Uterus (tissue), 2 donors: ENCODE measurements at regions not wholly inside any gene's neighbourhood (a gene's known extent, or its start where the extent isn't known, plus 50 kb on each side); places are given as distances from the start of the nearest gene placed in this dataset.

Experiments
- CTCF ChIP-seq, 4 experiments: fragments of 200-600 bp in 2 of 4; fragments of 450-650 bp in 2 of 4; sonication (generic) in 2 of 4; IDR thresholded peaks; one replicate each; pipeline ENCODE4 v1.5.1; 2016 to 2019; ENCODE audit warnings: antibody characterized with exemption in 4 of 4, mild to moderate bottlenecking in 2 of 4, moderate library complexity in 1 of 4
- POLR2A ChIP-seq, 2 donors: fragments of 450-650 bp; IDR thresholded peaks; one replicate each; pipeline ENCODE4 v1.6.1; 2016; ENCODE audit warnings: antibody characterized with exemption in 2 of 2, mild to moderate bottlenecking in 1 of 2, moderate library complexity in 1 of 2

- TF ChIP-seq CTCF (IDR thresholded peaks at IDR 0.05) (no peak), POLR2A (IDR thresholded peaks at IDR 0.05) (no peak)
These were observed 1518.2 kb downstream of the EFNA5 start for GRCh38 chr5:106152569-106152968.
